B cell (primary cell): ENCODE measurements at regions not wholly inside any gene's neighbourhood (a gene's known extent, or its start where the extent isn't known, plus 50 kb on each side); places are given as distances from the start of the nearest gene placed in this dataset.

Experiments used
- ATAC-seq: fragments of 200-7000 bp; cut with Tn5 transposase; one replicate; pipeline ENCODE4 v1.10.0; 2021; ENCODE audit warnings: low read depth, mild to moderate bottlenecking, moderate number of reproducible peaks, moderate library complexity
- CTCF ChIA-PET: fragments of 350-600 bp; sonication (Branson Sonifier 250); formaldehyde crosslinking; loops from one replicate; lab custom pipeline; 2021; ENCODE audit warnings: antibody characterized with exemption, inconsistent platforms; lab: Charles Lee
- POLR2A ChIA-PET: fragments of 350-600 bp; sonication (Branson Sonifier 250); formaldehyde crosslinking; loops from one replicate; lab custom pipeline; 2021; ENCODE audit warnings: antibody characterized with exemption; lab: Charles Lee
- DNase-seq: peaks from one replicate; pipeline ENCODE4 v3.0.0; 2013
- H2AFZ ChIP-seq: 2 replicates; pipeline ENCODE4 v1.6.1; 2012; ENCODE audit warnings: mild to moderate bottlenecking, low read depth, low read length; ENCODE audit not compliant: insufficient read depth, poor library complexity, severe bottlenecking
- H3K27ac ChIP-seq, 2 donors: 1 replicate in 1 of 2; 2 replicates in 1 of 2; pipeline ENCODE4 v1.5.1; 2012 to 2013; ENCODE audit warnings: low read length in 2 of 2, mild to moderate bottlenecking in 2 of 2, moderate library complexity in 1 of 2
- H3K27me3 ChIP-seq, 4 experiments: fragments of 200-600 bp in 1 of 4; sonication (generic) in 1 of 4; replicated peaks in 1 of 4; 1 replicate in 2 of 4; 2 replicates in 2 of 4; pipeline versions ENCODE4 v1.6.1 to v1.7.0; 2013 to 2016; ENCODE audit warnings: low read length in 3 of 4, mild to moderate bottlenecking in 2 of 4, mixed read lengths in 1 of 4, moderate library complexity in 1 of 4; ENCODE audit not compliant: insufficient read depth in 4 of 4, control insufficient read depth in 3 of 4; ENCODE audit errors: control extremely low read depth in 1 of 4
- H3K36me3 ChIP-seq, 2 experiments: replicated peaks in 1 of 2; 1 replicate in 1 of 2; 2 replicates in 1 of 2; pipeline versions ENCODE4 v1.6.1 to v1.7.1; 2013; ENCODE audit warnings: low read length in 1 of 2; ENCODE audit not compliant: insufficient read depth in 2 of 2, control insufficient read depth in 1 of 2; ENCODE audit errors: control extremely low read depth in 1 of 2, extremely low read depth in 1 of 2
- H3K4me1 ChIP-seq, 2 donors: fragments of 200-600 bp in 1 of 2; sonication (generic) in 1 of 2; 1 replicate in 1 of 2; 2 replicates in 1 of 2; pipeline versions ENCODE4 v1.5.1 to v1.6.1; 2013 to 2017; ENCODE audit warnings: low read length in 2 of 2; ENCODE audit not compliant: control insufficient read depth in 2 of 2, insufficient read depth in 2 of 2
- H3K4me2 ChIP-seq: replicated peaks from 2 replicates; pipeline ENCODE3; 2012; ENCODE audit warnings: mild to moderate bottlenecking, low read depth, low read length; ENCODE audit not compliant: poor library complexity, severe bottlenecking
- H3K4me3 ChIP-seq, 5 experiments: fragments of 200-600 bp in 1 of 5; sonication (generic) in 1 of 5; 1 replicate in 3 of 5; 2 replicates in 2 of 5; pipeline versions ENCODE4 v1.5.1 to v1.7.0; 2011 to 2016; ENCODE audit warnings: low read length in 4 of 5, mild to moderate bottlenecking in 4 of 5, low read depth in 2 of 5, control low read depth in 1 of 5, moderate library complexity in 1 of 5; ENCODE audit not compliant: insufficient read depth in 1 of 5; ENCODE audit errors: control extremely low read depth in 1 of 5, extremely low read depth in 1 of 5
- H3K79me2 ChIP-seq: fragments of 200-600 bp; sonication (generic); one replicate; pipeline ENCODE4 v1.6.0; 2016; ENCODE audit warnings: low read length; ENCODE audit not compliant: control insufficient read depth, insufficient read depth
- H3K9ac ChIP-seq: fragments of 200-600 bp; sonication (generic); 2 replicates; pipeline ENCODE4 v1.6.1; 2017; ENCODE audit warnings: mild to moderate bottlenecking, low read length, moderate library complexity
- H3K9me3 ChIP-seq, 3 donors: one replicate each; pipeline versions ENCODE4 v1.6.1 to v1.7.1; 2013; ENCODE audit warnings: low read length in 2 of 3; ENCODE audit not compliant: control insufficient read depth in 2 of 3, insufficient read depth in 1 of 3; ENCODE audit errors: control extremely low read depth in 1 of 3
- H4K20me1 ChIP-seq: 2 replicates; pipeline ENCODE4 v1.6.0; 2012; ENCODE audit warnings: mild to moderate bottlenecking, low read length; ENCODE audit not compliant: insufficient read depth, control insufficient read depth, poor library complexity, severe bottlenecking
- H3K27ac Mint-ChIP-seq: one replicate; pipeline ENCODE4 v1.8.0; 2021; ENCODE audit warnings: mixed read lengths
- H3K27me3 Mint-ChIP-seq: one replicate; pipeline ENCODE4 v1.8.0; 2021; ENCODE audit warnings: mixed read lengths
- H3K4me1 Mint-ChIP-seq: one replicate; pipeline ENCODE4 v1.8.0; 2021; ENCODE audit warnings: mixed read lengths
- H3K4me3 Mint-ChIP-seq: one replicate; pipeline ENCODE4 v1.8.0; 2021; ENCODE audit warnings: mixed read lengths
- H3K9me3 Mint-ChIP-seq: one replicate; pipeline ENCODE4 v1.8.0; 2022; ENCODE audit warnings: mixed read lengths; ENCODE audit not compliant: insufficient read depth
- EZH2 ChIP-seq: IDR thresholded peaks from 2 replicates; pipeline ENCODE4 v1.6.1; 2012; ENCODE audit warnings: borderline replicate concordance, low read depth, mild to moderate bottlenecking, moderate library complexity, low read length; ENCODE audit not compliant: insufficient read depth, poor library complexity, severe bottlenecking
- WGBS: methylation state at CpG from one replicate; pipeline ENCODE4 v1.1.5; 2013; ENCODE audit warnings: missing lambda C conversion rate; ENCODE audit not compliant: insufficient coverage; 5-methylcytosine and 5-hydroxymethylcytosine counted together
- intact Hi-C: fragments of 100-400 bp; cut with micrococcal nuclease; formaldehyde crosslinking; loops from one replicate; pipeline ENCODE4 v1.10.0; 2022
- TF ChIP-seq, protein P1 (sequence below): fragments of 200-600 bp; IDR thresholded peaks from one replicate; pipeline ENCODE4 v1.8.0; 2022; ENCODE audit warnings: antibody characterized with exemption, mild to moderate bottlenecking

DNA sequence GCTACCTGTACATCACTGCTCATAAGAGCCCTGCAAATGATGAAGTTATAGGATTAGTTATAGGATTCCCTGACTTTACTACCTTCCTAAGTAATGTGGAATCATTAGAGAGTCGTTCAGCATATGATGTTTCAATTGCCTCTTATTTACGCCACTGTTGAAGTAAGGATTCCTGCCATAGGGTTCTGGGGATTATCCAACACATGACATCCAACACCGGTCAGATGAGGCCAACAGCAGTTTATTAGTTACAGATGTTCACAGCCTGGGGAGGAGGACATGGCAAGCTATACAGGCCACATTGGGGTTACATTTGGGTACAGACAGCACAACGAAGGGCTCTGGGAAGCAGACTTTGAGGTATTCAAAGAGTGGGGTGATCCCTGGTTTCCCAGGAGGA lies 134.1 kb upstream of the MC4R start:
- Histone ChIP-seq H4K20me1 (no peaks in the 10 kb centered on the region), H3K27ac (no peak overlapping the region), H3K4me1 (no peaks in the 10 kb centered on the region), H3K79me2 (no peaks in the 10 kb centered on the region), H3K27me3 (no peaks in the 10 kb centered on the region), H3K4me3 (no peak overlapping the region), H3K36me3 (no peaks in the 10 kb centered on the region), H3K4me2 (no peak overlapping the region), H2AFZ (no peak overlapping the region), H3K9ac (no peak overlapping the region), H3K9me3 (no peaks in the 10 kb centered on the region)
- no peaks in the 10 kb centered on the region for H3K9me3 Mint-ChIP-seq
- H3K27ac Mint-ChIP-seq = no peak overlapping the region
- ChIA-PET POLR2A (no interaction called here), CTCF (no interaction called here)
- no peaks in the 10 kb centered on the region for H3K27me3 Mint-ChIP-seq
- WGBS = 56% methylated on average over 1 of the region's 4 CpGs
- intact Hi-C loops = no loop called here
- no peak for ATAC-seq
- TF ChIP-seq, protein P1, sequence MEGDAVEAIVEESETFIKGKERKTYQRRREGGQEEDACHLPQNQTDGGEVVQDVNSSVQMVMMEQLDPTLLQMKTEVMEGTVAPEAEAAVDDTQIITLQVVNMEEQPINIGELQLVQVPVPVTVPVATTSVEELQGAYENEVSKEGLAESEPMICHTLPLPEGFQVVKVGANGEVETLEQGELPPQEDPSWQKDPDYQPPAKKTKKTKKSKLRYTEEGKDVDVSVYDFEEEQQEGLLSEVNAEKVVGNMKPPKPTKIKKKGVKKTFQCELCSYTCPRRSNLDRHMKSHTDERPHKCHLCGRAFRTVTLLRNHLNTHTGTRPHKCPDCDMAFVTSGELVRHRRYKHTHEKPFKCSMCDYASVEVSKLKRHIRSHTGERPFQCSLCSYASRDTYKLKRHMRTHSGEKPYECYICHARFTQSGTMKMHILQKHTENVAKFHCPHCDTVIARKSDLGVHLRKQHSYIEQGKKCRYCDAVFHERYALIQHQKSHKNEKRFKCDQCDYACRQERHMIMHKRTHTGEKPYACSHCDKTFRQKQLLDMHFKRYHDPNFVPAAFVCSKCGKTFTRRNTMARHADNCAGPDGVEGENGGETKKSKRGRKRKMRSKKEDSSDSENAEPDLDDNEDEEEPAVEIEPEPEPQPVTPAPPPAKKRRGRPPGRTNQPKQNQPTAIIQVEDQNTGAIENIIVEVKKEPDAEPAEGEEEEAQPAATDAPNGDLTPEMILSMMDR = no peak
- no peak for TF ChIP-seq EZH2
- H3K4me1 Mint-ChIP-seq = no peaks in the 10 kb centered on the region
- no peak overlapping the region for H3K4me3 Mint-ChIP-seq
- no peak for DNase-seq

DNA sequence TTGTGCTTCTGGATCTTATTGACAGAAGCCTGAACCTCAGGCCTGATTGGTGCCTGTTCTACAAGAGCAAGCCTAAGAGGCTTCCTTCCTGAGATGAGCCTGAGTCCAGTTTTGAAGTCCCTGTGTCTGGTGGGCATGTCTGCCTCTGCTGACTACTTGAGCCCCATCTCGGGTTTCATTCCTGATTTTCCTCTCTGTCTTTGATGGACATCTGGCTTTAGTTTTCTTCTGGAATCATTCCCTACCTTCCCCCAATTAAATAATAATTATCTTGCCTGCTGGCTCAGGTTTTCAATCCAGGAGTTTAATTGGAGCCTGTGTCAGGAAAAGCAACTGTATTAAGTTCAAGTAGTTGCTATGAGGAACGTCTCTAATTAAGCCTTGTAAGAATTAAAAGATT lies 135.5 kb upstream of the MC4R start:
- Histone ChIP-seq H3K27ac (no peak overlapping the region), H3K79me2 (no peaks in the 10 kb centered on the region), H3K36me3 (no peaks in the 10 kb centered on the region), H3K9me3 (no peaks in the 10 kb centered on the region), H2AFZ (no peak overlapping the region), H3K9ac (no peak overlapping the region), H3K27me3 (no peaks in the 10 kb centered on the region), H4K20me1 (no peaks in the 10 kb centered on the region), H3K4me2 (no peak overlapping the region), H3K4me1 (no peaks in the 10 kb centered on the region), H3K4me3 (no peak overlapping the region)
- WGBS = 92% methylated on average over 2 of the region's 2 CpGs
- ChIA-PET POLR2A (no interaction called here), CTCF (no interaction called here)
- Mint-ChIP-seq H3K27me3 (no peaks in the 10 kb centered on the region), H3K4me1 (no peaks in the 10 kb centered on the region), H3K27ac (no peak overlapping the region), H3K4me3 (no peak overlapping the region), H3K9me3 (no peaks in the 10 kb centered on the region)
- DNase-seq (no peak), ATAC-seq (no peak)
- intact Hi-C loops = no loop called here
- TF ChIP-seq, protein P1 = no peak
- no peak for TF ChIP-seq EZH2
